ENCODE measurements at regions not wholly inside any gene's neighbourhood (a gene's known extent, or its start where the extent isn't known, plus 50 kb on each side); places are given as distances from the start of the nearest gene placed in this dataset.

GRCh38 chr10:33489501-33490176 lies 155.2 kb upstream of the NRP1 start:
- TF ChIP-seq CTCF (IDR thresholded peaks at IDR 0.05): no peak
- no peak for TF ChIP-seq POLR2A (IDR thresholded peaks at IDR 0.05)

Measured in uterus (tissue), 2 donors.